ENCODE measurements at regions not wholly inside any gene's neighbourhood (a gene's known extent, or its start where the extent isn't known, plus 50 kb on each side); places are given as distances from the start of the nearest gene placed in this dataset.

GRCh38 chr5:57054671-57055070 is 102.7 kb upstream of the MIER3 start:
- no peak overlapping the region for H3K4me3 ChIP-seq (ENCODE audit: control insufficient read depth in 2 of 3, extremely low read depth in 1 of 3, insufficient read depth in 2 of 3, low read depth in 1 of 3, low read length in 3 of 3)
- H3K9me1 ChIP-seq (ENCODE audit: control insufficient read depth, extremely low read depth, insufficient read depth, low read length), result no peaks in the 10 kb centered on the region
- H3K4me1 ChIP-seq (ENCODE audit: control insufficient read depth, extremely low read depth, insufficient read depth, low read length), result no peaks in the 10 kb centered on the region
- H3K9ac ChIP-seq (ENCODE audit: control insufficient read depth, extremely low read depth, insufficient read depth, low read length), result no peak overlapping the region
- no peaks in the 10 kb centered on the region for H3K36me3 ChIP-seq (ENCODE audit: control insufficient read depth in 2 of 2, extremely low read depth in 1 of 2, insufficient read depth in 2 of 2, low read length in 2 of 2)
- TF ChIP-seq EZH2 (IDR thresholded peaks at IDR 0.05; ENCODE audit: low read length), result no peak
- TF ChIP-seq CTCF (optimal IDR thresholded peaks at IDR 0.05 in 1 of 3, IDR thresholded peaks at IDR 0.05 in 1 of 3, conservative IDR thresholded peaks at IDR 0.05 in 1 of 3; ENCODE audit: extremely low read depth in 1 of 3, insufficient read depth in 2 of 3, low read length in 3 of 3), result no peak
- H4K20me1 ChIP-seq (ENCODE audit: control insufficient read depth, extremely low read depth, insufficient read depth, low read length), result no peaks in the 10 kb centered on the region
- no peak for DNase-seq (ENCODE audit: low read depth, low spot score)
- H2AFZ ChIP-seq (ENCODE audit: control insufficient read depth, low read length), result no peak overlapping the region
- no peaks in the 10 kb centered on the region for H3K27me3 ChIP-seq (ENCODE audit: control insufficient read depth, extremely low read depth, insufficient read depth, low read length)
- H3K4me2 ChIP-seq (ENCODE audit: control insufficient read depth, extremely low read depth, insufficient read depth, low read depth, low read length), result no peak overlapping the region
- H3K79me2 ChIP-seq (ENCODE audit: control insufficient read depth, insufficient read depth, low read length), result no peaks in the 10 kb centered on the region
- dilution Hi-C loops (cut with MboI; ENCODE audit: extremely low pct_ligation_motif_present, low sequenced_read_pairs), result no loop called here
- H3K9me3 ChIP-seq (ENCODE audit: control insufficient read depth, low read depth, low read length), result no peaks in the 10 kb centered on the region
- no peak overlapping the region for H3K27ac ChIP-seq (ENCODE audit: control insufficient read depth, insufficient read depth, low read length)
- no peak for FAIRE-seq

- Histone ChIP-seq H3K4me1 (ENCODE audit: control insufficient read depth, extremely low read depth, insufficient read depth, low read length) (no peaks in the 10 kb centered on the region), H3K36me3 (ENCODE audit: control insufficient read depth in 2 of 2, extremely low read depth in 1 of 2, insufficient read depth in 2 of 2, low read length in 2 of 2) (no peaks in the 10 kb centered on the region), H3K9me3 (ENCODE audit: control insufficient read depth, low read depth, low read length) (no peaks in the 10 kb centered on the region), H3K4me3 (ENCODE audit: control insufficient read depth in 2 of 3, extremely low read depth in 1 of 3, insufficient read depth in 2 of 3, low read depth in 1 of 3, low read length in 3 of 3) (no peak overlapping the region), H4K20me1 (ENCODE audit: control insufficient read depth, extremely low read depth, insufficient read depth, low read length) (no peaks in the 10 kb centered on the region), H3K27ac (ENCODE audit: control insufficient read depth, insufficient read depth, low read length) (no peak overlapping the region), H3K79me2 (ENCODE audit: control insufficient read depth, insufficient read depth, low read length) (no peaks in the 10 kb centered on the region), H3K9me1 (ENCODE audit: control insufficient read depth, extremely low read depth, insufficient read depth, low read length) (no peaks in the 10 kb centered on the region), H3K27me3 (ENCODE audit: control insufficient read depth, extremely low read depth, insufficient read depth, low read length) (no peaks in the 10 kb centered on the region), H3K4me2 (ENCODE audit: control insufficient read depth, extremely low read depth, insufficient read depth, low read depth, low read length) (no peak overlapping the region), H2AFZ (ENCODE audit: control insufficient read depth, low read length) (no peak overlapping the region), H3K9ac (ENCODE audit: control insufficient read depth, extremely low read depth, insufficient read depth, low read length) (no peak overlapping the region)
- TF ChIP-seq CTCF (optimal IDR thresholded peaks at IDR 0.05 in 1 of 3, IDR thresholded peaks at IDR 0.05 in 1 of 3, conservative IDR thresholded peaks at IDR 0.05 in 1 of 3; ENCODE audit: extremely low read depth in 1 of 3, insufficient read depth in 2 of 3, low read length in 3 of 3) (no peak), EZH2 (IDR thresholded peaks at IDR 0.05; ENCODE audit: low read length) (no peak)
- FAIRE-seq (no peak), DNase-seq (ENCODE audit: low read depth, low spot score) (no peak)
- dilution Hi-C loops (cut with MboI; ENCODE audit: extremely low pct_ligation_motif_present, low sequenced_read_pairs), result no loop called here
Measured at GRCh38 chr5:57055731-57056130, 103.8 kb upstream of the MIER3 start.
